ENCODE measurements at regions not wholly inside any gene's neighbourhood (a gene's known extent, or its start where the extent isn't known, plus 50 kb on each side); places are given as distances from the start of the nearest gene placed in this dataset.
"Not testable (repeated sequence)": the region's sequence is repeated elsewhere in the genome, so short reads cannot be mapped to it uniquely, and the experiment has no call there.

DNA sequence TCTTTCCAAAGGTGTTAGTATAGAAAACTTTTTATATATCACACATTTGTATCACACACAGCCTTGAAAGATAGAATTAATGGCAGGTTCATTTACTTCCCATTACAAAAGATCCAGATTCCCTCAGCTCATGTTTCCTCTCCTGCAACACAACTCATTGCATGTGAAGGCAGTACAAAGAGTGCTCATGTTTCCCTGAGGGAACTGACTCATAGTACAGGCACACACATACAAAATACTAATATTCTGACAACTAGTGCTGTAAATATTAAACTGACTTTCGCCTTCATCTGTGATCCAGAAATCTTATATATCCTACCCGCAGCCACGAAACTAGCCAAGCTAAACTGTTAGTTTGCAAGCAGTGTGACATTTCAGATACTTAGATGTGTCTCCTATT lies 819.8 kb upstream of the PCDH7 start:
- no peak for DNase-seq (ENCODE audit: extremely low read depth, low read depth)

DNA sequence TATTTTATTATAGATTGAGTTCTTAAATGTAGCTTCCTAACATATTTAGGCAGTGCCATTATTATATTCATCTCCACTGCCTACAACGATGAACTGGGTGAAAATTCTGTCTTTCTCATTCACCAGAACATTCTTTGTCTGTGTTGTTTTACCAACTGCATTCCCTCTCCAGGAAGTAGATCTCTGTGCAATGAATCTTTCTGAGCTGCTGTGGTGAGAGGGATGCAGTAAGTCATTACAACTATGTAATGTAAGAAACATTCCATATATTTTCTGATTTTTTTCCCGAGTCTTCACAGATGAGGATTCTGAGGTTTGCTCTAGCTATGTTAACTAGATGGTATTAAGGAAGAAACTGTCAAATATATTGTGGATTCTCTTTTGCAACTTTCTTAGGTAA lies 811.9 kb upstream of the PCDH7 start:
- no peak for DNase-seq (ENCODE audit: extremely low read depth, low read depth)

DNA sequence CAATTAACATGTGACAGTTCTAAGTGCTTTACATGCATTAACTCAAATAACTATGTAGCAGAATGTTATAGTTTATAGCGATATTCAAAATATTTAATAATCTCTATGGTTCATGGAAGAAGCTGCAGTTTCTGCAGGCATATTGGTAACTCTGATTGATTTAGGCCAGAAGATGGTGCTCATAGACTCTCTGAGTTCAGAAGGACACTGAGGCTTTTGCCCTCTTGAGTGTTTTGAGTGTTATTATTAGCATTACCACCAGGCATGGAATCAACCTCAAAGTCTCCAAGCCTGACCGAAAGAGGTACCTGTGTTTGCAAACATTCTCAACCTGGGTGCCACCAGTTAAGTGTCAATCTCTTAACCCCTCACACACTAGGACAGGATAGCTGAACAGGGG lies 792.3 kb upstream of the PCDH7 start:
- DNase-seq (ENCODE audit: extremely low read depth, low read depth), result no peak

DNA sequence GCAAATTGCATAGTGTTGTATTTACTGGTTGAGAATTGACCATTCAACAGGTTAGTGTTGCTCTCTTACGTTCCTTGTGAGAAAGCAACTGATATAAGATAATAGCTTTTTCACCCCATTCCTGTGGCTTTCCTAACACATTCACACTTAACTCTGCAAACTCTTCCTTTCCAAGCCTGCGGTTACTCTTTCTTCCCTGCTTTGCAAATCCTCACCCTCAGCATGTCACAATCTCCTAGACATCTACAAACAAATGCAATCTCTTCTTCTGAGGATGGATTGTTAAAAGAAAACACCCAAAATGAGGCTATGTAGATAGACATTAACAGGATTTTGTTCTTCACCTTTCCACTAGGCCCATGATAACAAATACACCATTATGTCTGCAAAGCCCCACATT lies 771.7 kb upstream of the PCDH7 start:
- no peak for DNase-seq (ENCODE audit: extremely low read depth, low read depth)

DNA sequence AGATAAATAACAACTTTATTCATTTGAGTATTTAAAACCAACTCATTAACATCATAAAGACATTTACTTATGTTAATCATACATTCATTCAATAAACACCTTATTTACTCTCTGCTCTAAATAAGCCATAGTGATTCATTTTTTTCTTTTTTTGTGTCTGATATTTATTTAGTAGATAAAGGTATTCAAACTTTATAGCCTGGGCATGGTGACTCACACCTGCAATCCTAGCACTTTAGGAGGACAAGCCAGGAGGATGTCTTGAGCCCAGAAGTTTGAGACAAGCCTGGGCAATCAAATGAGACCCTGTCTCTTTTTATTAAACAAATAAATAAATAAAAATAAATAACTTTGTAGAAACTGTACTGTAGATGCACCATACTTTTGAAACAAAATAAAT lies 771.3 kb upstream of the PCDH7 start:
- no peak for DNase-seq (ENCODE audit: extremely low read depth, low read depth)

DNA sequence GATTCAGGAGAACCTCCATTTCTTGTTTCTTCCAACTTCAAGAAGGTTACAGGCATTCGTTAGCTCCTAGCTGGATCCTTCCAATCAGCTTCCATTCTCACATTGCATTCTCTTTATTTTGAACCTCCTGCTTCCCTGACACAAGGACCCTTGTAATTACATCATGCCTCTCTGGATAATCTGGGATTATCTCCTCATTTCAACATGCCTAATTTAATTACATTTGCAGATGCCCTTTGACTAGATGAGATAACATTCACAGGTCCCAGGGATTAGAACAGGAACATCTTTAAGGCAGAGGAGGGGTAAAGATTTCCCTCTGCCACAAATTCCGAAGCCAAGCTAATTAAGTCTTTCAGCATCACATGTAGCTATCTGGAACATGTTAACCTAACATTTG lies 753.8 kb upstream of the PCDH7 start:
- no peak for DNase-seq (ENCODE audit: extremely low read depth, low read depth)

DNA sequence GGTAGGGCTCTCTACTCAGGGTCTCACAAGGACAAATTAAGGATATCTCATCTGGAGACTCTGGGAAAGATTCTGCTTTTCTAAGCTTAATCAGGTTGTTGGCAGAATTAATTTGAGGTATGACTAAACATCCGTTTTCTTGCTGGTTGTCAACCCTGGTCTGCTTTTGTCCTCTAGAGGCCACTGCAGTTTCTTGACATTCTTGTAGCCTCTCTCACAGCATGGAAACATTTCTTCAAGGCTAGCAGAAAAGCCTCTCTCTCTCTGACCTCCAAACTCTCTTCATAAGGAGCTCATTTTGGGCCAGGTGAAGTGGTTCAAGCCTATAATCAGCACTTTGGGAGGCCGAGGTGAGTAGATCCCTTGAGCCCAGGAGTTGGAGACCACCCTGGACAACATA lies 749.5 kb upstream of the PCDH7 start:
- DNase-seq (ENCODE audit: extremely low read depth, low read depth), result peak; percentile 1

DNA sequence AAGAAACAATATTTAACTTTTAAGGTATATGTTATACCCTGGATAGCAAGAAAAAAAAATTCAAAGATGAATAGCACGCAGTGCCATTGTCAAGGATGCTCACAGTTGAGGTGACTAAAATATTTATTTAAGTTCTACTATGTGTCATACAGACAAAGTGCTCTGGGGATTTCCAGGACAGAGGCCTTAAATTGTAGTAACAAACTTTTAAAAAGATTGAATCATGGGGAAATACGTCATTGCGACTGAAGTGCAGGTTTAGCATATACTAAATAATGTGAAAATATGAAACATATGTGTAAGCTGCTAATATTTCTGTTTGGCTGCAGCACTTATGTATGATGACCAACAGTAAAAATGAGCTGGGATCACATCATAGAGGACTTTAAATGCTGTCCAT lies 748.0 kb upstream of the PCDH7 start:
- DNase-seq (ENCODE audit: extremely low read depth, low read depth), result no peak

DNA sequence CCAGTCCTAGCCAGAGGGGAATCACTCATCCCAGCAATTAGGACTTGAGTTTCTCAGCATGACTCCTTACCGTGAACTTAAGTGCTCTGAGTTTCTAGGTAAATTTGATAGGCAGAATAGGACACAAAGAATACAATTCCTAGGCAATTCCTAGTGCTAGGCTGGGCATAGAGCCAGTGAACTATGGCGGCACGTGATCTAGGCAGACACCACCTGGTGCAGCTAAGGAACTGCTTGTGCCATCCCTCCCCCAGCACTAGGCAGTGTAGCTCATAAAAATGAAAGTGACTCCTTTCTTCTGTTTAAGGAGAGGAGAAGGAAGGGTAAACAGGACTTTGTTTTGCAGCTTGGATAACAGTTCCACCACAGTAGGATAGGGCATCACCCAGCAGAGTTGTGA lies 736.3 kb upstream of the PCDH7 start:
- no peak for DNase-seq (ENCODE audit: extremely low read depth, low read depth)

DNA sequence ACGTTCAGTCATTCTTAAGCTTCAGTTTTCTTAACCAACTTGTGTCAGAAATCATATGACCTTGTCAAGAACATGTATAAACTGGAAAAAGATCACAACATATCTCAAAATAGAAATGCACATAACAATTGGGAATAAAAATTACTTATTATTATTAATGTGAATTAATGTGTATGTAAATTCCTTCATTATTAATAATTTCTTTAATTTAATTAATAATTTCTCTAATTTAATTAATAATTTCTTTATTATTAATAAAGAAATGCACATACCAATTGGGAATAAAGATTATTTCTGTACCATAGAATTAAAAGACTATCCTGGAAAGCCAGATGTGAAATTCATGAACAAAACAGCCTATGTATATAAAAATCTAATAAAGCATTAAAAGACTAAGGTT lies 718.5 kb upstream of the PCDH7 start:
- no peak for DNase-seq (ENCODE audit: extremely low read depth, low read depth)

DNA sequence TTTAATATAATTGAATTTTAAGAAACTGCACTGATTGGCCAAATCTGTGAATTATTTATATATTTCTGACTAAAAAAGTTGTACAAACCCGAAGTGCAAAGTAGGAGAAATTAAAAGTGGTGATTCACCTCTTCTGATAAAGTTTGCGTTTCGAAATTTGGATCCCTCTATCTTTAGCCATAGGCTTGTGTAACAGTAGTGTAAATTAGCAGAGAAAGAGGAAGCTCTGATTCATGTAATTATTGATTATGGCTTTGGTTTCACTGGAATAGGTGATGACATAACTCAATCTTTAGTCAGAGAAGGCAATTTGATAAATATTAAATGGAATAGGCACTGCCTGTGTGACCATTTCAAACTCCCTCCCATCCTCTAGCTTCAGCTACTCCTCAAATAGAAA lies 717.8 kb upstream of the PCDH7 start:
- no peak for DNase-seq (ENCODE audit: extremely low read depth, low read depth)

DNA sequence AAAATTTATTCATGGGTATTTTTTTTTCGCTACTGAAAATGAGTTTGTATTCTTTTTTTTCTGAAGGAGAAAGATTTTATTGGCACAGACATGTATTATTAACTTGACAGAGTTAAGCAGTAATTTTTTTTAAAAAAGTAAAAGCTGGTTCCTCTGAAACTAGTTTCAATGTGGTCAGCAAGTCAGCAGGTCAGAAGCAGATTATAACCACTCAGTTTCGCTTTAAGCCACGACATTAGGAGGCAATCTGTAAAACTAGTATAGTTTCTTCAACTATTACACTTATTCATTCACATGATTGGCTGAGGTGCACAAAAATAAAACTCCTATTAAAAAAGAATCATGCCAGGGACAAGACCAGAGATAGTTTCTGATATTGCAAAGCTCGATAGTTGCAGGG lies 714.2 kb upstream of the PCDH7 start:
- no peak for DNase-seq (ENCODE audit: extremely low read depth, low read depth)

DNA sequence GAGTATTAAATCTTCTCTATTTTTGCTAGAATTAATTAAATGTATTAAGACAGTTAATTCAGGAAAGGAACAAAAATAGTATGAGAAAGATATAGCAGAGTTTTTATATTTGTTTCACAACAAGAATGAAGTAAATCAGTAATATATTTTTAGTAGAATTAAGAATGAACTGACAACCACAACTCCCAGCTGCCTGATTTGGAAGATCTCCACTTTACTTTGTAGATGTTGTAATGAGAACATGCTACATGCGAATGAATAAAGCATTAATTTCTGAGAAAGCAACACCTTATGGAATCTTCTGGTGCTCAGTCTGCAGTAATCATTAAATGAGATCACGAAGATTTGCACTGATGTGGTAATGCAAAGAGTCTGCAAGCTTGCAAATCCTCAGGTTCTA lies 695.6 kb upstream of the PCDH7 start:
- DNase-seq (ENCODE audit: extremely low read depth, low read depth), result no peak

DNA sequence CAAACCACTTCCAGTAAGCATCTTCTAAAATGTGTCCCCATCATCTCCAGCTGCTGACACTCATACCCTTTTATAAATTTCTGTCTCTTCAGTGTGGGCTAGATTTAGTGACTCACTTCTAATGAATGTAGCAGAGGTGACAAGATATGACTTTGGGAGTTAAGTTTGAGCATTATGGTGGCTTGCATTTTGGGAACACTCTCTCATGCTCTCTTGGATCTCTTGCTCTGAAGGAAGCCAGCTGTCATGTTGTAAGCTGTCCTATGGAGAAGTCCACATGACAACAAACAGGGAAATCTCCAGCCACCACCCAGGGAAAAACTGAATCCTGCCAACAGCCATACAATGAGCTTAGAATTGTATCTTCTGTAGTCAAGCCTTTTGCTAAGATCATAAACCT lies 691.3 kb upstream of the PCDH7 start:
- no peak for DNase-seq (ENCODE audit: extremely low read depth, low read depth)

DNA sequence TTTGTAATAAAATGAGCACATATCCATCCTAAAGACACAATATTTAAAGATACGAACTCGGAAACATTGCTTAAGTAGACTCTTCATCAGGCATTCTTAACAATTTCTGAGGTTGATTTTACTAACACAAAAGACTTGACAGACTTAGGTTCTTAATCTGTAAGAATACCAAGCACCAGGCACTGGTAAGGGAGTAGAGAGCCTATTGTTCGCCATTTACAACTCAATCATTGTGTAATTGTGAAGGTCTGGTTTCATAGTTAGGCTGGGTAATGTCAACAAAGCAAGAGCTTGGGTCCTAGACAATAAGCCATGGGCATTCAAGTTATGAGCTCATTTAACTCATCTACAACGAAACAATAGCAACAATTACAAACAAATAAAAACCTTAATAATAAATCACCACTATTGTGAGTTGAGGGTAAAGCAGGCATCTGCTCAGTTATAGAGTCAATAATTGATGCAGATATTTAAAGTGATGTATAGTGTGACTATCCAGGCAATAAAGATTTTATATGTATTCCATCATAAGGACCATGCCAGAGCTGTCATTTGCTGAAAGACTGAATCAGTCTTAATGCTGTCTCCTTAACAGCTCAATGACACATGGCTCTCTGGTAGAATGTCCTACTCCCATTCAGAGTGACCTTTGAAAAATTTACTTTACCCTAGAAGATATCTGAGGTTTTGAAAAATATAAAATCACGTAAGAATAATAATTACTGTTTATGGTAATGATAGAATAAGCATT lies 664.0 kb upstream of the PCDH7 start:
- DNase-seq (ENCODE audit: extremely low read depth, low read depth), result no peak

DNA sequence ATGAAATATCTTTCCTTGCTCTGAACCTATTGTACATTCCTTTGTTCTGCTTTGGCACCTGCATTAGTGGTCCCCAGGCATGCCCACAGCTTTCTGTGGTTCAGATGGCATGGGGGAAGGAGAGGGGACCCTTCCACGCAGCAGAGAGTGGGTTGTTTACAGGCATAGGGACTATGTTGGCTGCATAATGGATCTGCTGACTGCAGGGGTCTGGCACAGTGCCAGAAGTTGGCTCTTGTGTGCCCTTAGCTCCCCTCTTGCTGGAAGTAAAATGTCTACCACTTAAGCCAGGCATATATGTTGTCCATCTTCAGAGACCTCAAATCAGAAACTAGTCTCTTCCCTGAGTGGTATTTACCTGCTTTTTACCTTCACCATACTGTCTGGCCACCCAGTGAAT lies 651.9 kb upstream of the PCDH7 start:
- DNase-seq (ENCODE audit: extremely low read depth, low read depth), result no peak

DNA sequence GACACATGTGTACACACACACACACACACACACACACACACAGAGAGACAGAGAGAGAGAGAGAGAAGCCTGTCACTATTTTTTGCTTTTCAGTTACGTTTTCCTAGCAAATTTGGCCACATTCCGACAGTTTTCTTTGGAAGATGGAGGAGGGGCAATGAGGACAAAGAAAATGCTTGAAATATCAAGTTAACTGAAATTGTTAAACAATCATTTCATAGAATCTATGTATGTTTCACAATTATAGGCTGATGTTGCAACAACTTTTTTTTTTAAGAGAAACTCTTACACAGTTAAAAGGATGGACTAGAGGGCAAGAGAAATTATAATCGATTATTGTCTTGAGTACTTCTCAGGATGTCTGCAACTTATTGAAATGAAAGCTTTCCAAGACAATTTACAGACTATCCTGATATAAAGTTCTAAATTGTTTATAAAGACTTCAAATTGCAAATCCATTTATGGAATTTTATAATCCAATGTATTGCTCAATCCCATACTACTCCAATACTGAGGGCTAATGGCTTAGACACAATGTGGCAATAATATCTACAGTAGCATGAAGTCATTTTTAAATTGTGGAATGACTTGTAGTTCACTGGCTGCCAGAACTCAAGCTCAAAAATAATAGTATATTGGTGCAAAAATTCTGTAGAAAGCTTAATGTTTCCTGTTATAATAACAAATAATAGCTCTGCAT lies 647.0 kb upstream of the PCDH7 start:
- no peak for DNase-seq (ENCODE audit: extremely low read depth, low read depth)

DNA sequence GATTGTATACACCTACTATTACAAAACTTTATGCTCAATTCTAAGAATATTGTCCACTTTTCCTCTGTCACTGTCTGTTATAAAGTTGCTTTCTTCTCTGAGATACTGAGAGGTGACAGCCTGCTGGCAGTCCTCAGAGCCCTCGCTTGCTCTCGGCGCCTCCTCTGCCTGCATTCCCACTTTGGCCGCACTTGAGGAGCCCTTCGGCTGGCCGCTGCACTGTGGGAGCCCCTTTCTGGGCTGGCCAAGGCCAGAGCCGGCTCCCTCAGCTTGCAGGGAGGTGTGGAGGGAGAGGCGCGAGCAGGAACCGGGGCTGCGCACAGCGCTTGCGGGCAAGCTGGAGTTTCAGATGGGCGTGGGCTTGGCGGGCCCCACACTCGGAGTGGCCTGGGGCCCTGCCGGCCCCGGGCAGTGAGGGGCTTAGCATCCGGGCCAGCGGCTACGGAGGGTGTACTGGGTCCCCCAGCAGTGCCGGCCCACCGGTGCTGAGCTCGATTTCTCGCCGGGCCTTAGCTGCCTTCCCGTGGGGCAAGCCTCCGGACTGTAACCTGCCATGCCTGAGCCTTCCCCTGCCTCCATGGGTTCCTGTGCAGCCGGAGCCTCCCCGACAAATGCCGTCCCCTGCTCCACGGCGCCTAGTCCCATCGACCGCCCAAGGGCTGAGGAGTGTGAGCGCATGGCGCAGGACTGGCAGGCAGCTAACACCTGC lies 627.6 kb upstream of the PCDH7 start:
- DNase-seq (ENCODE audit: extremely low read depth, low read depth), result not testable (repeated sequence)

DNA sequence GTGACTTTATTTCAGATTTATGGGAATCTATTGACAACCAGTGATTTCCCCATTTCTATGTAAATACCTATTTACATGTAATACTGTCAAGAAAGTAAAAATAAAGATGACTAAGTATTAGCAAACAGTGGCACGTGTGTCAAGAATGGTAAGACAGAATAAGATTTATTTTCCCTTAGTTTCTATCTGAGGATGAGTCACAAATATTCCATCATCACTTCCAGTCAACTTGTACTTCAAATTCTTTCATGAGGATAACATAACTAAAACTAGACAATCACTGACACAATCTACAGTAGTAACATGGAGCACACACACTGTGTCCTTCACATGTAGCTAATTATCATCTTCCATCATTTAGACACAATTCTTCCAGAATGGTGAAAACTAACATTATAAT lies 625.3 kb upstream of the PCDH7 start:
- DNase-seq (ENCODE audit: extremely low read depth, low read depth), result no peak

DNA sequence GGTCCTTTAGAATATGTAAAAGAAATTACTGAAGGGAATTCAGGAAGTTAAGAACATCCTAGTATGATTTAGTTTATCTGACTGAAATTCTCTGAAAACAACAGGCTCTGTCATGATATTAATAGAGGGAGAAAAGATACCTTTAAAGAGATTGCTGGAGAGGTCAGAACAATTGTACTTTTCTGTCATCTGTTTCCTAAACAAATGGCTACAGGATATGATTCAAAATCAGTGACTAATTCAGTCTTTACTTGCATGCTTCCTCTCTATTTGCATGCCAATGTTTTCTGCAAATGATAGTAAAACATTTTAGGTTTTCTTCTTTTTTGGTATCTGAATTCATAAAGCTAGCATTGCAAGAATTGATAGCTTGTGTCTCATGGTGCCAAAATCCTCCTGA lies 616.7 kb upstream of the PCDH7 start:
- DNase-seq (ENCODE audit: extremely low read depth, low read depth), result no peak

DNA sequence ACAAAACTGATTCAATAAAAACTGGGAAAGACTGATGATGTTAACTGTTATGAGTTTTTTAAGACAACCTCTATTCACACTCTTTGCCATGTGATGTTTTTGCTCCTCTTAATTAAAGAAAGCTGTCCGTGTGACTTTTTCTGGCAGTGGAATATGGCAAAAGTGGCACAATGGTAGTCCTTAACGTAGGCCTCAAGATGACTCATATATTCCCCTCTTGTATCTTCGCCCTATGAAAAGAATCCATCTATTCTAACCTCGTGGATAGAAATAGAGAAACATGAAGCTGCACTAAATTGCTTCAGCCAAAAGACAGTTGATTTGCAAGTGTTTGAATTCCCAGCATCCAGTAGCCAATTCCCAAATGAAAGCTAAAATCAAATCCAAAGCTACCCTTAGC lies 603.8 kb upstream of the PCDH7 start:
- DNase-seq (ENCODE audit: extremely low read depth, low read depth), result no peak

DNA sequence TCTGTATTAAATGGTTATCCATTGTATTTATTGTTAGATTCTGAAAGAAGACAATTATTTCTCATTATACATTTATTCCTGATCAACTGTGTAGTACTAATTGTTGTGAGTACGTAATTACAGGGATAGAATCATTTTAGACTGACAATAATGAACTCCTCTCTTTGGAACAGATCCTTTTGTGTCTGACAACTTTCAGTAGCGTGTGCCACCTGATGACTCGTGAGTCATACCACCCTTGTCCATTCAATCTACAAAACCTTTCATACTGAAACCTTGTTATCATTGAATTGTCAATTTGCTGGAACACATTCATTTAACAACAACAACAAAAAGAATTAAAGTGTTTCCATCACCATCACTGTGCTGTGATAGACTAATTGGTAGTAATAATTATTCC lies 602.7 kb upstream of the PCDH7 start:
- no peak for DNase-seq (ENCODE audit: extremely low read depth, low read depth)
